ENCODE measurements at regions not wholly inside any gene's neighbourhood (a gene's known extent, or its start where the extent isn't known, plus 50 kb on each side); places are given as distances from the start of the nearest gene placed in this dataset.

DNA sequence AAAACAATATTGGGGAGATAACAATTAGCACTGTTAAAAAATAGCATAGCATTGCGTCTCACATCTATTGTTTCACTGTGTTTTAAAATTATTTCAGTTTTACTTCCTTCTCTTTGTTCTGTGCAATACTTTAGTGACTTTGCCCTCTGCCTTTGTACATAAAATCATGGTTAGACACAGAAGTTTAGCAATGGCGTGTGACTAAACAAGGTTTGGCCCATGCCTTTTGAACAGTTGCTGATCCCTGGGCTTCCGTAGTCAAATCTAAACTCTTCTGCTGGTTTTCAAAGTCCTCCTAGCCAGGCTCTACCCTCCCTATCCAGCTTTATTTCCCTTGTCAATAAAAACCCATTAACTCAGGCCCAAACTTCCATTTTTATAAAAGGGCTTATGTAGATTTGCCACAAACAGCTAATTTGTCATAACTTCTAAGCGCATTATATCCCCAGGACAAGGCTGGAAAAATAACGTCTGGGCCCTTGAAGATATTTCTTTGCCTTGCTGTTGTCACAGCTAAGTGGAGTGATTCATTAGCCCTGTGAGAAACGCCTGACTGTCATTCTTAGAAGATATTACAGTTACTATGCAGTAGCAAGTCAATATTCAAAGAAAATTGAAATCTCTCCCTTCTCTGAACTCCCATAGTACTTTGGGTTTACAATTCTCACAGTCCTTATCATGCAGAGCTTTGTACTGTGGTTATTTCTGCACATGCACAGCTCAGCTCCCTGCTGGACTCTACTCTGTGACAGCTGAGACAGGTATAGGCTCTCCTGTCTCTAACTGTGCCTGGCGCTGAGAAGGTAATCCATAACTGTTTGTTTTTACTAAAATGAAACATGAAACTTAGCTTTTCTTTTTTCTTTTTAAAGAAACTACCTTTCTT lies 123.4 kb upstream of the SLC24A5 start:
- DNase-seq (ENCODE audit: low read depth in 3 of 3), result no peak

DNA sequence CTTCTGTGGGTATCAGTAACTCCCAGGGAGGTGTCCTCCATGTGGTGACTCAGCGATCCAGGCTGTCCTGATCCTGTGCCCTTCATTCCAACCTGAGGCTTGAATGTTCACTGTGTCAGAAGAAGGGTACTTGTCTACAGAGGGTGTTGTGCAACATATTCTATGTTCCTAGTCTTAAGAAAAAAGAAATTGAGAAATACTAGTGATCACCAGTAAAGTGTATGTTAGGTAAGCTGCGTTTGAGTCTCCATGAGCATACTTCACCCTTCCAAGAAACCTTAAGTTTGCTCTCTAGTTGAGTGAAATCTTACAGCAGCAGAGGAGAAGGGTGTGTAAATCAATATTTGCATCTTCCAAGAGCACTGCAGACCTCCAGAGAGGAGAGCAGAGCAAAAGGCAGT lies 122.2 kb upstream of the SLC24A5 start:
- DNase-seq (ENCODE audit: low read depth in 3 of 3), result no peak

DNA sequence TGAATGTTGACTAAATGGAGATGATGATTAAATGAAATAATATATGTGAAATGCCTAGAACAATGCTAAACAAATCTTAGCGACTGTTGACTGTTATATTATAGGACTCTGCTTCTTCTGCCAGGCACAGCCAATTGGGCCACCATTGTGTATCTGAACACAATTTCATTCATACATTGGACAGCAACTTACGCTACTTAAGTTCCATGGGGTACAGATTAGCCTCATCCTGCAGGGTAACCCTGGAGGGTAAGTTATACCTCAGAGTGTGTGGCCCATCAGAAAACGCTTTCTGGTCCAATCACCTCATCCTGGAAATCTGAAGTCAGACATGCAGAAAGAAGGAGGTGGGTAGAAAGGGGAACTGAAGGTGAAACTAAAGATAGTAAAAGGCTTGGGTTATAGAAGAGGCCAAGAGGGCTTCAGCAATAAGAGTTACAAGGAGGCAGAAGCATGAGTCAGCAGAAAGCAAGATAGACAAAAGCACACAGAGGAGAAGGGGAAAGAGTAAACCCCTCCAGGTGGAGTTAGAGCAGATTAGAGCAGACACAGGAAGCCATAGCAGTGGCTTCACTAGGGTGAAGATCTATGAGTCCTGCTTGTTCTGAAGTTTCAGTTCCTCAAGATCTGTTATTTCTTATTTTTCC lies 119.3 kb upstream of the SLC24A5 start:
- DNase-seq (ENCODE audit: low read depth in 3 of 3), result no peak

DNA sequence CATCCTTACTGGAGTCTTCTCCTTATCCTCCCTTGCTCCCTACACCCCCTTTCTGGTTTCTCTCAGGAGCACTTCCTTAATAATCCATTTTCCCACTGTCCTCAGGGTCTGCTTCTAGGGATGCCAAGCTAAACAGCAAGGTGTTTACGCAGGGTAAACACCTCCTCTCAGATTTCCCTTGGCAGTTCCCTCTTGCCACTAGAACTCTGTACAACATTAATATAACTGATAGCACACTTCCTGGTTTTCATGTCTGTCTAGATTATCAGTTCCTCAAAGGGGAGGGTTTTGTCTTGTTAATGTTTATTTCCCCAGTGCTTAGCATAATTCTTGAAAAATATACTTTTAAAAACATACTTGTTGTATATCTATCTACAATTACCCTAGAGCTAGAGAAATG lies 118.0 kb upstream of the SLC24A5 start:
- DNase-seq (ENCODE audit: low read depth in 3 of 3), result no peak

DNA sequence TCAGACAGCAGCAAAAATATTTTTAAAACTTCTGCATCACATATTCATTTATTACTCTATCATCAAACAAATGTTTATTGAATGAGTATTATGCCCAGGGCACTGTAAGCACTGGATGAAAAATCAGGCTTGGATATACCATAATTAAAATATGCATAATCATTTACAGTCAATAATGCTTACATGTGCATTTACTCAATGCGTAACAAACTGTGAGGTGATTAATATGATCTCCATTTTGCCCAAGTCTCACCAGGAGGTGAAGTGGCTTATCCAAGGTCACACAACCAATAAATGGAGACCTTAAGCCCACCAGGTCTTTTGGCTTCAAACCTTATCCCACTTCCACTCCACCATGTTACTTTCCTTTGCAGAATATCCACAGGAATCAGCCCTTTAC lies 117.3 kb upstream of the SLC24A5 start:
- no peak for DNase-seq (ENCODE audit: low read depth in 3 of 3)

DNA sequence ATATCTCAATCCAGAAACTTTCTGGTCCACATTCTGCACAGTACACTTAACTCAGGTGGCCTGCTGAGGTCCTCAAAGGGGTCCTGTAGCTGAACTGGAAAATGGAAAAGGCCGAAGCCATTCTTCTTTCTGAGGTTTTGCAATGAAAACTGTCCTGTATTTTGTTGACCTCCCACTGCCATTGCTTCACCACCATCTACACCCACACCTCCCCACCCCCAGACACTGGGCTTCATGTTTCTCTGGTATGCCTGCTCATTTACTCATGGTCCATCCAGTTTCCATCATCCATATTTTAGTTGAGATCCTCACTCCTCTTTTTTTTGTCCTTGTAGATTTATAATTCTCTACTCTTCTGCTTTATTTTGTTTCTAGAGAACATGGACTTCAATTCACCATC lies 115.7 kb upstream of the SLC24A5 start:
- no peak for DNase-seq (ENCODE audit: low read depth in 3 of 3)

DNA sequence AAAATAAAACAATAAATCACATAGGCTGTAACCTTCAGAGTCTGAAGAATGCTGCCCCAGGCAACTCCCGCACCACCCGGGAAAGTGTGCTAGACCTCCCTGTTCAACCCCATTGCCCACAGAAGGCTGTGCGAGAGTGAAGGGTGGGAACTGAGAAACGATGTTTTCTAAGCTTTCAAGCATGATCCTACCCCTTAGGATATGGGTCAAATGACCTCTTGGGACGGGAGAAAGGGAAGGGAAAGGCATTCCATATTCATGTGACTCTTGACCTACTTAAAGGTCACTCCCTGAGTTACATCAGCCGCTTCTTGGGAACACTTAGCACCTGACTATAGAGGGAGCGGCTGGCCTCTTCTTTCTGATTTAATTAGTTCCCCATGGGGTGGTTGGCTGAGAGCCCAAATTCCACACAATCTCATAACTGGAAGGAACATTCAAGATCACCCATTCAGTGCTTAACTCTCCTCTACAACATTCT lies 114.7 kb upstream of the SLC24A5 start:
- DNase-seq (ENCODE audit: low read depth in 3 of 3), result no peak

DNA sequence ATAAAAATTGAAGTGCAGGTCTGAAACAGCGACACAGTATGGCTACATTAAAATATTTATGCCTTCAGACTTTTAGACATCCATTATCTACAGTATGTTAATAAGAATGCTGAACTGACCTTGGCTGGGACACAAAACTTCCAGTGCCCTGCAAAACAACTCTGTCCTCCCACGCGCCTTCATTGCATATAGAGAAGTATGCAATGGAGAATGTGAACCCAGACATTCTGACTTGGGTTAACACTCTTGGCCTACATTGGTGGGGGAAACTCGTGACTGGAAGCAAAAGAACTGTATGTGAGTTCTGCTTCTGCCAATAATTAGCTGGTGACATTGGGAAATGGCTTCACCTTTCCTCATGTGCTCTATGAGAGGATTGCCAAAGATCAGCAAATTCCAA lies 110.5 kb upstream of the SLC24A5 start:
- DNase-seq (ENCODE audit: low read depth in 3 of 3), result no peak

DNA sequence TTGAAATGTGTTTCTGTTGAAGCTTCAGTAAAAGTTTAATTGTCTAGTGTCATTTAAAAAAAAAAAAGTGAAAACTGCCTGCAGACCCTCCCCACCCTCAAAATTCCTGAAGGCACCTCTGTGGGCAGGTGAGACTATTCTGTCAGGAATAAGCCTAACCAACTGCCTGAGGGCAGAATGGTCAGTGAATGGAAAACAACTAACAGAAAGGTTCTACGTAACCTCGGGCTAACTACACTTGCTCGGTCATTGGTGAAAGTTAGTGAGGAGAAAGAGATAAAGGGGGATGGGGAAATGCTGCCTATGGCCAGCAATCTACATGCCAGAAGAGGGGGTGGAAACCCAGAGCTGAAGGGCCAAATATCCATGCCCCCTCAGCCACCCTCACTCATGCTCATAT lies 108.6 kb upstream of the SLC24A5 start:
- no peak for DNase-seq (ENCODE audit: low read depth in 3 of 3)

DNA sequence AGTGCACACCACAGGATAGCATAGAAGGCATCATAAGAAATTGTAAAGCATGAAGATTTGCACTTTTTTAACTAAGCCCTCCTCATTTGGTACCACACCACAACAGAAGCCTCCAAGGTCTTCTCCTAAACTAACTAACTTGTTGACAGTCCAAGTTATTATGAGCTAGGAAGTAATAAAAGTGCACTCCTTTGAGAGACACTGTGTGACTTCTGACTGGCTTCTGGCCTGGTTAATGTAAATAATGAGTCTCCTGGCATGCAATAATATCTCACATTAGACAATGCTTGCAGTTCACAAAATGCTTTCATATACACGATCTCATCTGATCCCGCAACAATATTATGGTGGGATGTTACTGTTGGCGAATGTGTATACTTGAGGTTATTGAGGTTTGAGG lies 103.9 kb upstream of the SLC24A5 start:
- DNase-seq (ENCODE audit: low read depth in 3 of 3), result no peak

DNA sequence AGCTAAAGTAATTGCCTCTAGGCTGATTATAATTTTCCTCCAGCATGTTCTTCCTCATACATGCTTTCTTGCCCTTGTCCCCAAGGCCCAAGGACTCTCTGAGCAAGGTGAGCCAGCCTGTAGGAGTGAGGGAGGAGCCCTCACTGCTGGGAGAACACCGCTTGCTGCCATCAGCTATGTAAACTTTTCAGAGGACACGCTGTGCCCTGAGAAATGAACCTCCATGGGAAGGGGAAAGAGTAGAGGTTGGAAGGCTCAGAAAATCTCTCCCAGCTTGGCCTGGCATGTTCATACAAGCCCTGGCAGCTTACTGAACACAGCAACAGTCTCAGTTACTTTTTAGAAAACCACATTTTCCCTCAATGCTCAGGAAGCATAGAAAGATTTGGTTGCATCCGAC lies 103.0 kb upstream of the SLC24A5 start:
- no peak for DNase-seq (ENCODE audit: low read depth in 3 of 3)

DNA sequence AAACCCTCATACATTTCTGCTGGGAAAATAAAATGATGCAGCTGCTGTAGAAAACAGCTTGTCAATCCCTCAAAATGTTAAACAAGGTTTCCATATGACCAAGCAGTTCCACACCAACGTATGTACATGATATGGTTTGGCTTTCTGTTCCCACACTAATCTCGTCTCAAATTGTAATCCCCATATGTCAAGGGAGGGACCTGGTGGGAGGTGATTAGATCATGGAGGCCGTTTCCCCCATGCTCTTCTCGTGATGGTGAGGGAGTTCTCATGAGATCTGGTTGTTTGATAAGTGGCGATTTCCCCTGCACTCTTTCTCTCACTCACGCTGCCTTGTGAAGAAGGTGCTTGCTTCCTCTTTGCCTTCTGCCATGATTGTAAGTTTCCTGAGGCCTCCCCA lies 100.6 kb upstream of the SLC24A5 start:
- DNase-seq (ENCODE audit: low read depth in 3 of 3), result no peak

DNA sequence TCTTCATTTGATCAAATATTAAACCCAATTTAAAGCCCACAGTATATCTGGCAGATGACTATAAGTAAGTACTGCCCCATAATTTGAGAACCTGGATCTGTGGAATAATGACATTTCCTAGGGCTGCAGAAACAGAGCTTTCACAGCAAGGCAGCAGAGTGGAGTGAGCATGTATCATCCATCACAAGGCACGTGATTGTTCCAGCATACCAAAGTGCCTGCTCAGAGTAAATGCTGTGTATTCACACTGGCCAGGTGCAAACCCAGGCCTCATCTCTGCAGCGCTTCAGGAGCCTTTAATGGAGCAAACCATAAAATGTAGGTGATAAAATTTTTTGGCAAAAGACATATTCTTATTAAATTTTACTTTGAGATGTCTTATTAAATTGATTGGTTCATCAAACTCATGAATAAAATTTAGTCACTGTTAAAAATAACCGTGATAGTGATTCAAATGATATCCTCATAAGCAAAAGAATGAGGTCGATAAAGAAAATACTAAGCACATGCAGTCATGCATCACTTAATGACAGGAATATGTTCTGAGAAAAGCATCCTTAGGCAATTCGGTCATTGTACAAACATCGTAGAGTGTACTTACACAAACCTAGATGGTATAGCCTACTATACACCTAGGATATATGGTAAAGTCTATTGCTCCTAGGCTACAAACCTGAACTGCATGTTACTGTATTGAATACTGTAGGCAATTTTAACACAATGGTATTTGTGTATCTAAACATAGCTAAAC lies 99.3 kb upstream of the SLC24A5 start:
- DNase-seq (ENCODE audit: low read depth in 3 of 3), result no peak

DNA sequence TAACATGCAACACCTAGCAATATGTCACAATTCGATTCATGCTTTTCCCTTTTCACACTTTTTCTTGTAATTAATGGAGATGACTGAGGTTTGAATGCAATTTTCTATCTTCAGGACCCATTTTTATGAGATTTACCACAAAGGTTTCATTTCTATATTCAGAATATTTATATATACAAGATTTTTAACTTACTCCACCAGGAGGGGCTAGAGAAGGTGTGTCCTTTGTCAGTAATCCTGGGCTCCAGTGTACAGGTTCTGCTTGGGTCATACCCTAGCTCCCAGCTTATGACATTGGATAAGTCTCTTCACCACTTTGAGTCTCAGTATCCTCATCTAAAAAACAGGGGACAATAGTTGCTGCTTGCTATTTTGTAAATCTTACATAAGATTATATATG lies 95.7 kb upstream of the SLC24A5 start:
- DNase-seq (ENCODE audit: low read depth in 3 of 3), result no peak

DNA sequence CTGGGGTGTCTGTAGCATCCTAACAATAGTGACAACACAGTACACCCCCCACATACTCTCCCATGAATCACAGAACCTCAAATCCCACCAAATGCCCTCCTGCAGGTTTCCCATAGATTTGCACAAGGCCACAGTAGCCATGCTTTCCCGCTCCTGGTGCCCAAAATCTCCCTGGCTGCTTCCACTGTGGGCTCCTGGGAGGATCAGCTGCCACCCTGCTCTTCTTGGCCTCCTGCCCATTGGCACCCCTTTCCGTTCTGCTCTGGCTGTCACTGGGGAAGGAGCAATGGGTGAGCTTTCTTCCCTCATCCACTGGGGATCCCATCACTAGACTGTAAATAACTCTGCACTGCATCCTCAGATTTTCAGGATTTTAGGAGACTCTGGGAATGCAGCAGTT lies 92.1 kb upstream of the SLC24A5 start:
- no peak for DNase-seq (ENCODE audit: low read depth in 3 of 3)

DNA sequence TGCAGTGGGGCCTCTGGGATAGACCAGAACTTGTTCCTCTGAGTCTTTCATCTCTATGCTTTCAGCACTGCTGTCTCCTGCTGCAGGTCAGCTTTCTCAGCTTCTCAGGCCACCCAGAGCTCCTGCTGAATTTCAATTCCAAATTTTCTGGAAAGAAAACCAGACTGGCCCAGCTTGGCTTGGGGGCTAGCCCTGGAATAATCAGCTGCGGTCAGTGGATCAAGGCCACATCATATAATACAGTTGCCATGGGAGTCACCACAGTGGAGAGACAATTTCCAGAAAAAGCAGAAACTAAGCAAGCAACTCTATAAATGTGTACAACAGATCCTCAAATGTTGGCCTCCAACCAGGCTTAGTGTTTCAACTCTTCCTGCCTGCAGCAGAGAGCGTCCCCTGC lies 91.1 kb upstream of the SLC24A5 start:
- DNase-seq (ENCODE audit: low read depth in 3 of 3), result no peak

DNA sequence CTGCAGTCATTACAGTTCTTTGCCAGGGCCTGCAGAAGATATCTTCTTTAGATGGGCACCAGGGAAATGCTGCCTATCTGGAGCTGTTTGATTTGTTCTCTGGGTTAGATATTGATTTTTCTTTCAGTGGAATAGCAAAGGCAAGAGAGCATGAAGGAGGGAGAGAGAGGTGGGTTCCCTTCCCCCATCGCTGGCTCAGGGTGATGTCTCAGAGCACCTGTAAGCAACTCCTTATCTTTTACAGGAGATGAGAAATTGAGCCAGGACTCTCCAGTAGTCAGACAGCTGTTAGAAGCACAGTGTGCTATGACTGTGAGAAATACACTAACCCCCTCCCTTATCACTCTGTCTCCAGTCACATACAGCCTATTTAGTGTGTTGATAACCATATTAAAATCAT lies 89.3 kb upstream of the SLC24A5 start:
- no peak for DNase-seq (ENCODE audit: low read depth in 3 of 3)

DNA sequence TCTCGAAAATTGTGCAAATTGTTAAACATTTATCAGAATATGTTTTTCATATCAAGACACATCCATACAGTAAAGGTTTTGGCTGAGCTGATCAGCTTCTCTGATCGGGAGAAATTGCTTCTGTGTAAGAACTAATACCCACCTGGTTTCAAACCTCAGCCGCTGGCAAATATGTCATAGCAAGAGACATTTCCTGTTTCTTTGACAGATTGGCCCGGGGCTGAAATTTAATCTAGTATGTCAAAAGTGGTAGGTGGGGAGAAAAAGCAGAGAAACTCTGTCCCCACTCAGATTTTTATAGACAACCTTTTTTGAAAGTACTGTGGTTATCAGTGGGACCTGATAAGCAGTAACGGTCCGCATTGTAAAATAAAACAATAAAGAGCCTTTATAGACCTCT lies 88.8 kb upstream of the SLC24A5 start:
- DNase-seq (ENCODE audit: low read depth in 3 of 3), result no peak

DNA sequence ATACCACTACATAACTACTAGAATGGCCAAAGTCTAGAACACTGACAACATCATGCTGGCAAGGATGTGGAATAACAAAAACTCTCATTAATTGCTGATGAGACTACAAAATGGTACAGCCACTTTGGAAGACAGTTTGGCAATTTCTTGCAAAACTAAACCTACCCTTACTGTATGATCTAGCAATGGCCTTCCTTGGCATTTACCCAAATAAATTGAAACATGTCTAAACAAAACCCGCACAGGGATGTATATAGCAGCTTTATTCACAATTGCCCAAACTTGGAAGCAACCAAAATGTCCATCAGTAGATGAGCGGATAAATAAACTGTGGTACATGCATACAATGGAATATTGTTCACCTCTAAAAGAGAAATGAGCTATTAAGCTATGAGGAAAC lies 87.9 kb upstream of the SLC24A5 start:
- no peak for DNase-seq (ENCODE audit: low read depth in 3 of 3)

DNA sequence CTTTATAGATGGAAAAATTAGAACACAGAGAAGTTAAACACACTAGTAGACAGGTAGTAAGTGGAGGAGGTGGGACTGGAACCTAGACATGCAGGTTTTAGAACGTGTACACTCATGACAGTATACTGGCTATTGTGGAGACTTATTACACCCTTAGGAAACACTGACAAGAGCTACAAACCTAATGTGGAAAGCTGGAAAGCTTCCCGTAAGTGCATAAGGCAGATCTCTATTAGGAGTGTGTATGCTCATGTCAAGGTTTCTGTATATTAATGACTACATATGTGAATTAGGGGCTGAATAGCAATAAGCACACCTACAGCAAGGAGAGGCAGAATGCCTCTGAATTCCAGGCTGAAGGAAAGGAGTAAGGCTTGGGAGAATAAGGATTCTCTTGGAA lies 82.6 kb upstream of the SLC24A5 start:
- no peak for DNase-seq (ENCODE audit: low read depth in 3 of 3)

DNA sequence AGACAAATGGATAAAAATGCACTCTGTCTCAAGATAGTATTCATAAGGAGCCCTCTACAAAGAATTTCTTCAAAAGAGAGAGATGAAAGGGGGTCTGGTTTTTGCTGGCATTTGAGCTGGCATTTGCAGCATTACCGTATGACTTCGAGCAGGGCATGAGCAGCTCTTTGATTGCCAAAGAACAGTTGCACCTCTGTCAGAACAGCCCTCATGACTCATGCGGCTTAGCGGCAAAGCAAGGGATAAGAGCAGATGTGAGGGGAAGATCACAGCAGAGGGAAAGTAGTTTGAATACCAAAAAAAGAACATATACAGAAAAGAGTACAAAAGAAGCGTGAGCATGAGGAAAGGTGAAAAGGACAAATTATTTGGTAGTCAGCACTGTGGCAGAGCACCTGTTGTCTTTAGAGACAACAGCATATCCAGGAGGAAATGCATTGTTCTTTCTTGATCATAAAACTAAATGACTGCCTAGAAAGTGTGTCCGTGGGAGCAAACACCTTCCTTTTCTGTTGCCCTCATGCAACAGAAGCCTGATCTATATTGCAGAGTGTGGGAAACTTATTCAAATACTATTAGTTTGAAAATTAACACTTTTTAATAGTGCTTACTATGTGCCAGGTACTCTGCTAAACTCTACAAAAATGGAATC lies 80.5 kb upstream of the SLC24A5 start:
- no peak for DNase-seq (ENCODE audit: low read depth in 3 of 3)

DNA sequence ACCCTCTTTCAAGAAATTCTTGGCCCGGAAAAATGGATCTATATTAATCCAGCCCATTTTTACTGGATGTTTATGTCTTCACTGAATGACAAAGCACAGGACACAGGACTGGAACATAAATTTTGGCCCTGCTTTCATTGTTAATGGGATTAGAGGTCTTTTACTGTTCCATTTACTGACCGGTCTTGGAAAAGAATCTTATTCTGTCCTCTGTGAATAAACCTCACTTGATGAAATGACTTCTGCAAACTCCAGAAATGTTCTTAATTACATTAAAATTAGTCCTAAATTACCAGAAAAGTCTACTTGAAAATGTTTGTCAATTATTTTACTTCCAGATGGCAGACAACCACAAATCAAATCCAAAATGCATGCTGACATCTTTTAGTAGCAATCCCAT lies 79.3 kb upstream of the SLC24A5 start:
- no peak for DNase-seq (ENCODE audit: low read depth in 3 of 3)

Measured in stimulated activated CD4-positive, alpha-beta T cell treated with anti-CD3 and anti-CD28 coated beads, TNF-alpha, amount 100 ng/mL, for 24 hours (primary cell).